HG03442 (cell line): ENCODE measurements at regions not wholly inside any gene's neighbourhood (a gene's known extent, or its start where the extent isn't known, plus 50 kb on each side); places are given as distances from the start of the nearest gene placed in this dataset.

Source experiments
- ATAC-seq: cut with Tn5 transposase; IDR thresholded peaks from one replicate; pipeline ENCODE4 v1.9.1; 2021; ENCODE audit warnings: mild to moderate bottlenecking, moderate library complexity; ENCODE audit not compliant: unreplicated experiment

- no peak for ATAC-seq
Measured at GRCh38 chr4:125736057-125736456, 421.3 kb downstream of the FAT4 start.

- no peak for ATAC-seq
Measured at GRCh38 chr4:125739760-125740159, 425.0 kb downstream of the FAT4 start.

DNA sequence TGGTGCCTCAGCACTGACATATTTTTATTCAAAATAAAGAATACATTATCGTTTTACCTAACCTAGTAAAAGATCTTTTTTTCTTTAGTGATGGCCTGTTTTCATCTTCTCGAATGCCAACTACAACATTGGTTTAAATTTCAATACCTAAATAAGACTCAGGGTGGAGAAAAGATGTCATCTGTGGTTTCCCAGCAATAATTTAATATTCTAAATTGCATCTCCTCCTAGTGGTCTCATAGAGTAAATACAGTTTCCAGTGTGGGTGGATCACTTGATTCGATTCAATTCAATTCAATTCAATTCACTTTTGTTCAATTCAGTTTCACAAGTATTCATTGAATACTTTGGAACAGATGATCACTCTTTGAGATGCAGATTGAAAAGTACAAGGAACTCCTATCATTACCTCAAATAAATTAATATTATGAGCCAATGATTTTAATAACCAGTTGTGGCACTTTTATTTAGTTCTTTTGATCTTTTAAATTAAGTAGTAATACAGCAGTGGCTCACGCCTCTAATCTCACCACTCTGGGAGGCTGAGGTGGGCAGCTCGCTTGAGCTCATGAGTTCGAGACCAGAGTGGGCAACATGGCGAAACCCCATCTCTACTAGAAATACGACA is 427.2 kb downstream of the FAT4 start:
- ATAC-seq, result no peak

DNA sequence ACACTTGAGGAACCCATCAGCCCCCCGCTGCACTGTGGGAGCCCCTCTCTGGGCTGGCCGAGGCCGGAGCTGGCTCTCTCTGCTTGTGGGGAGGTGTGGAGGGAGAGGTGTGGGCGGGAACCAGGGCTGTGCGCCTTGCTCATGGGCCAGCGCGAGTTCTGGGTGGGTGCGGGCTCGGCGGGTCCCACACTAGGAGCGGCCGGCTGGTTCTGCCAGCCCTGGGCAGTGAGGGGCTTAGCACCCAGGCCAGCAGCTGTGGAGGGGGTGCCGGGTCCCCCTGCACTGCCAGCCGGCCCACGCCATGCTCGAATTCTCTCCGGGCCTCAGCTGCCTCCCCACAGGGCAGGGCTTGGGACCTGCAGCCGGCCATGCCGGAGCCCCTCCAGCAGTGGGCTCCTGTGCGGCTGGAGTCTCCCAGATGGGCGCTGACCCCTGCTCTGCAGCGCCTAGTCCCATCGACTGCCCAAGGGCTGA is 430.2 kb downstream of the FAT4 start:
- ATAC-seq, result no peak

DNA sequence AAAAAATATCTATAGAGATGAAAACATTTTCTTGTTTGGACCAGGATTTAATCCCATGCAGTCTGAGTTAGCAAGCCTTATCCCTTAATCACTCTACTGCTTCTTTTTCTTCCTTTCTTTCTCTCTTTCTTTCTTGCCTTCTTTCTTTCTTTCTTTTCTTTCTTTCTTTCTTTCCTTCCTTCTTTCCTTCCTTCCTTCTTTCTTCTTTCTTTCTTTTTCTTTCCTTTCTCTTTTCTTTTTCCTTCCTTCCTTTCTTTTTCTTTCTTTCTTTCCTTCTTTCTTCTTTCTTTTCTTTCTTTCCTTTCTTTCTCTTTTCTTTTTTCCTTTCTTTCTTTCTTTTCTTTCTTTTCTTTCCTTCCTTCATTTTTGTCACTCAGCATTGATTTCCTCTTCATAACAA is 434.6 kb downstream of the FAT4 start:
- ATAC-seq, result no peak

- ATAC-seq, result no peak
Measured at GRCh38 chr4:125750399-125750798, 435.6 kb downstream of the FAT4 start.

- ATAC-seq, result no peak
Measured at GRCh38 chr4:125750828-125751466, 436.2 kb downstream of the FAT4 start.

DNA sequence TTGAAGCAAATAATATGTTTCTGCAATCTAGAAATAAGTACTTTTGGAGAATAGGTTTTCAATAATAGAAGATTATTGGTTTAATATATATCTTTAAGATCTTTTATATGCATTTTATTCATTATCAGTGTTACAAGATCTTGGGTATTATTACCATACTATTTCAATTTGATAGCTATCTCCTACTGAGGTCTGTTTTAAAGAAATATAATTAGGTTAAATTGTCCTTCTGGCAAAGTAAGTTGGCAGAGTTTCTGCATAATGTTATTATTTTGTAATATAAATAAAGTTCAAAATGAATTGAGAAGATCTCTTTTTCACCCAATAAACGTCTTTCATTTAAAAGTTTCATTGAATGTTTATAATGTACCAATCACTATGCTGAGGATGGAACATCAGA is 443.7 kb downstream of the FAT4 start:
- no peak for ATAC-seq

- ATAC-seq, result no peak
Measured at GRCh38 chr4:125760201-125760819, 445.6 kb downstream of the FAT4 start.

GRCh38 chr4:125760956-125761355 is 446.2 kb downstream of the FAT4 start:
- ATAC-seq, result no peak

DNA sequence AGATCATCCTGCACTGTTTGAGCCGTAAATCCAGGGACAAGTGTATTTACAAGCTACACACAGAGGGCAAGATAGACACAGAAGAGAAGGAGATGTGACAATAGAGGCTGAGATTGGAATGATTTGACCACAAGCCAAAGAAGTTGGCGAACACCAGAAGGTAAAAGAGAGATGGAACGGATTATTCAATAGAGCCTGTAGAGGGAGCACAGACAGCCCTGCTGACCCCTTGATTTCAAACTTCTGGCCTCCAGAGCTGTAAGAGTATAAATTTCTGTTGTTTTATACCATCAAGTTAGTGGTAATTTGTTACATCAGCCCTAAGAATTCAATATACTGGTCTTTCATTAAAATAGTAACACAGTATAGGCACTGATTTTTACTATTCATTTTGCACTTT is 447.8 kb downstream of the FAT4 start:
- no peak for ATAC-seq

- ATAC-seq, result no peak
Measured at GRCh38 chr4:125765941-125766340, 451.2 kb downstream of the FAT4 start.

GRCh38 chr4:125770814-125771398 is 456.2 kb downstream of the FAT4 start:
- no peak for ATAC-seq

DNA sequence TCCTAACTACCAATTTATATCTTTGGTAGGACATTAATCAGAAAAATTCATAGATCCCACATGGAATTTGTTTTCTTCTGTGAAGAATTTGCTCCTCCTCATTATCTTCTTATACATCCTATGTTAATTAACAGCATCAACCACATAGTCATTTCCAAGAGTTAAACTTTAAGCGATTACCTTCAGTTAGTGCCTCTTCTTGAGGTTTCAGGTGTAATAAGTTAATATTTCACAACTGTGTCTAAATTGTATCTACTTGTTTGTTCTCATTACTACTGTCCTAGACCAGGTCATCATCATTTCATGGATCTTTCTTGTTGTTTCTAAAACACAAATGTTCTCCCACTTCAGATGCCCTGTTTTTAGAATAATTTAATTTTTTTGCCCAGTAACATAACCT is 457.9 kb downstream of the FAT4 start:
- no peak for ATAC-seq

GRCh38 chr4:125773502-125773901 is 458.7 kb downstream of the FAT4 start:
- ATAC-seq, result no peak

DNA sequence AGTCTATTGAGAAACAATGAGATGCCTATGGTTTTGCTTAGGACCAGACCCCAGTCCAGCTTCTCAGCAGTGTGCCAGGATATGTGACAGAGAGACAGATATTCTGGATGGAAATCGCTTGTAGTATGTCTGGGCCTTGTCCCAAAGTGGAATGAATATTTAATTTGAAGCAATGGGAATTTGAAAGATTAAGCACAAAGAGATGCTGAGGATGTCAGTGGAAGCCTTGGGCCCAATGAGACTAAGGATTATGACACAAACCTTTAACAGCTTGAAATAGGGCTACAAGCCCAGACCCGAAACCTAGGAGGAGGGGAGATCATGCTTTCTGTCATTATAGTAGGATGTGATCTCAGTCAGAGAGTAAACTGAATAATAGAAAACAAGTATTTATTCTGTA is 459.2 kb downstream of the FAT4 start:
- ATAC-seq, result no peak

DNA sequence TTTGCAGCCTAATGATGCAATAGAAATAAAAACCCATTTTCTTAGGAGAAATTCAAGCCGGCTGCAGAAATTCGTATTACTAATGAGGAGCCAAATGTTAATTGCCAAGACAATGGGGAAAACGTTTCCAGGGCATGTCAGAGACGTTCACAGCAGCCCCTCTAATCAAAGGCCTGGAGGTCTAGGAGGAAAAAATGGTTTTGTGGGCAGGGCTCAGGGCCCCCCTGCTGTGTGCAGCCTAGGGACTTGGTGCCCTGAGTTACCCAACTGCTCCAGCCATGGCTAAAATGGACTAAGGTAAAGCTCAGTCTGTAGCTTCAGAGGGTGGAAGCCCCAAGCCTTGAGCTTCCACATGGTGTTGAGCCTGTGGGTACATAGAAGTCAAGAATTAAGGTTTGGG is 461.4 kb downstream of the FAT4 start:
- ATAC-seq, result no peak

- no peak for ATAC-seq
Measured at GRCh38 chr4:125780164-125780563, 465.4 kb downstream of the FAT4 start.

GRCh38 chr4:125780747-125781146 is 466.0 kb downstream of the FAT4 start:
- no peak for ATAC-seq

- ATAC-seq, result no peak
Measured at GRCh38 chr4:125781651-125782050, 466.9 kb downstream of the FAT4 start.

- ATAC-seq, result no peak
Measured at GRCh38 chr4:125784741-125785140, 470.0 kb downstream of the FAT4 start.

DNA sequence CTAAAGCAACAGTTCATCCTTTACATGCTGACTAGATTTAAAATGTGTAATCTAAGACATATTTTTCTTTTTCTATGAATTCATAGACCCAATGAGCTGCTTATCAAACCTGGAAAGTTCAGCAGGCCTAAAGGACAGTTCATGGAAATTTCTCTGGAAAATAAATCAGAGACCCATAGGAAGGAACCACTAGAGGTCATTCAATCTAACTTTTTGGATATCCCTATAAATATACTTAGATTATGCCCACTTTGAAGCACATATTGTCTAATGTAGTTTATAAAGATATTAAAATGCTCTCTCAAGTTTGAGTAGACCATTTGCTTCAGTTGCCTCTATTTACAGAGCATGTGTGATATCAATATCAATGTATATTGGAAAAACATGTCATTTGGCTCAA is 473.0 kb downstream of the FAT4 start:
- no peak for ATAC-seq
